ENCODE measurements at regions not wholly inside any gene's neighbourhood (a gene's known extent, or its start where the extent isn't known, plus 50 kb on each side); places are given as distances from the start of the nearest gene placed in this dataset.

- ATAC-seq = no peak
- H3K4me1 ChIP-seq (ENCODE audit: insufficient read depth) = no peaks in the 10 kb centered on the region
- Mint-ChIP-seq H3K9me3 (peaks cover 94% of the 10 kb centered on the region), H3K4me1 (no peaks in the 10 kb centered on the region), H3K4me3 (no peak overlapping the region), H3K36me3 (ENCODE audit: low read depth) (peaks cover 39% of the 10 kb centered on the region), H3K27ac (no peak overlapping the region), H3K27me3 (ENCODE audit: insufficient read depth, low read depth, poor library complexity) (peaks cover 3% of the 10 kb centered on the region)
- H3K4me3 ChIP-seq = no peak overlapping the region
- H3F3A ChIP-seq (replicated peaks; ENCODE audit: low read depth) = no peaks in the 10 kb centered on the region
- H3K79me2 ChIP-seq (replicated peaks; ENCODE audit: insufficient read depth) = no peaks in the 10 kb centered on the region
- no peak overlapping the region for H2AFZ ChIP-seq
- TF ChIP-seq EZH2phosphoT487 (IDR thresholded peaks at IDR 0.05; ENCODE audit: unreplicated experiment) (no peak), STAT1 (IDR thresholded peaks at IDR 0.05; ENCODE audit: unreplicated experiment) (no peak), REST (IDR thresholded peaks at IDR 0.05; ENCODE audit: unreplicated experiment) (no peak), CTCF (conservative IDR thresholded peaks at IDR 0.05; ENCODE audit: low read depth in 2 of 2) (no peak), EZH2 (IDR thresholded peaks at IDR 0.05; ENCODE audit: low read depth, unreplicated experiment) (no peak), ZNF114 (CRISPR knock-in tag; IDR thresholded peaks at IDR 0.05) (no peak), NANOG (IDR thresholded peaks at IDR 0.05; ENCODE audit: borderline replicate concordance) (no peak), CREB1 (CRISPR knock-in tag; IDR thresholded peaks at IDR 0.05; ENCODE audit: low read depth) (no peak), ZNF331 (CRISPR knock-in tag; IDR thresholded peaks at IDR 0.05; ENCODE audit: low read depth) (no peak), POLR2AphosphoS5 (IDR thresholded peaks at IDR 0.05; ENCODE audit: low read depth) (no peak), ETS1 (IDR thresholded peaks at IDR 0.05) (no peak), JUNB (IDR thresholded peaks at IDR 0.05; ENCODE audit: unreplicated experiment) (no peak), ZNF462 (CRISPR knock-in tag; IDR thresholded peaks at IDR 0.05) (no peak)
- no peaks in the 10 kb centered on the region for H3K27me3 ChIP-seq (ENCODE audit: insufficient read depth)
- H3K36me3 ChIP-seq (ENCODE audit: insufficient read depth) = 0 out of 2 replicates have a peak, but pooled peaks cover 18% of the 10 kb centered on the region
- no peak overlapping the region for H3K4me2 ChIP-seq
- H3K27ac ChIP-seq (ENCODE audit: low read depth) = no peak overlapping the region
- no peaks in the 10 kb centered on the region for H3K9me2 ChIP-seq (ENCODE audit: insufficient read depth)
- no peak for DNase-seq (ENCODE audit: low spot score)
- no peaks in the 10 kb centered on the region for H4K20me1 ChIP-seq (replicated peaks; ENCODE audit: insufficient read depth)
Observed at GRCh38 chr7:68537051-68537773, 1061.1 kb upstream of the AUTS2 start.
